ENCODE measurements at regions not wholly inside any gene's neighbourhood (a gene's known extent, or its start where the extent isn't known, plus 50 kb on each side); places are given as distances from the start of the nearest gene placed in this dataset.

DNA sequence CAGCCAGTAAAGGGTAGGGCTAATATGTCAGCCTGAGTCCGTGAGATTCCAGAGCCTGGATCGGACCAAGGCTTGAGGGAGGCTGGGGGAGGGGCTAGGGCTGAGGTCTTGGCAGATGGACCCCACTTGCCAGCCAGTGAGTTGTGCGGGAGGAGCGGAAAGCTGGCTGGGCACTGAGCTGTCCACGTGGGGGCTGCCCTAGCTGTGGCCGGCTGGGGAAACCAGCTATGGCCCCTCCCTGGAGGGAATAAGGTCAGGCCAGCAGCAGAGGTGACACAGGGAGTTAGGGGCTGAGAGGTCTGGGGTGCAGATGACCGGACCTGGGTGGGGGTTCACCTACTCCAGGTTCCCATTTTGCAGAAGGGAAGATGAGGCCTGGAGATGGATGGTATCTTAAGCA lies 77.3 kb downstream of the UNCX start:
- no peak overlapping the region for H2AFZ ChIP-seq
- DNase-seq: no peak
- no peak overlapping the region for H3K4me2 ChIP-seq
- H3K36me3 ChIP-seq (ENCODE audit: low read depth): no peaks in the 10 kb centered on the region
- no peaks in the 10 kb centered on the region for H3K4me1 ChIP-seq (replicated peaks; ENCODE audit: insufficient read depth)
- no peaks in the 10 kb centered on the region; the same call in 1 of the 2 replicates for H4K20me1 ChIP-seq (ENCODE audit: insufficient read depth)
- peaks cover 89% of the 10 kb centered on the region for H3K27me3 ChIP-seq (ENCODE audit: insufficient read depth, low read depth)
- H3K79me2 ChIP-seq (ENCODE audit: low read depth): no peaks in the 10 kb centered on the region
- H3F3A ChIP-seq (ENCODE audit: insufficient read depth, low read depth): no peaks in the 10 kb centered on the region
- no peak overlapping the region for H3K27ac ChIP-seq
- H3K9me3 ChIP-seq (ENCODE audit: insufficient read depth, low read depth): no peaks in the 10 kb centered on the region
- no peak overlapping the region for H3K4me3 ChIP-seq
- POLR2A ChIA-PET (ENCODE audit: unreplicated experiment): no interaction called here
- BruUV-seq (replicated peaks): no TSS peak
- intact Hi-C loops (cut with micrococcal nuclease; ENCODE audit: unreplicated experiment): no loop called here
- CTCF ChIA-PET: no interaction called here
- no peaks in the 10 kb centered on the region for H3K9me2 ChIP-seq (ENCODE audit: insufficient read depth)
- no peak for TF ChIP-seq EZH2 (IDR thresholded peaks at IDR 0.05; ENCODE audit: low read depth)
- TF ChIP-seq, protein P1, sequence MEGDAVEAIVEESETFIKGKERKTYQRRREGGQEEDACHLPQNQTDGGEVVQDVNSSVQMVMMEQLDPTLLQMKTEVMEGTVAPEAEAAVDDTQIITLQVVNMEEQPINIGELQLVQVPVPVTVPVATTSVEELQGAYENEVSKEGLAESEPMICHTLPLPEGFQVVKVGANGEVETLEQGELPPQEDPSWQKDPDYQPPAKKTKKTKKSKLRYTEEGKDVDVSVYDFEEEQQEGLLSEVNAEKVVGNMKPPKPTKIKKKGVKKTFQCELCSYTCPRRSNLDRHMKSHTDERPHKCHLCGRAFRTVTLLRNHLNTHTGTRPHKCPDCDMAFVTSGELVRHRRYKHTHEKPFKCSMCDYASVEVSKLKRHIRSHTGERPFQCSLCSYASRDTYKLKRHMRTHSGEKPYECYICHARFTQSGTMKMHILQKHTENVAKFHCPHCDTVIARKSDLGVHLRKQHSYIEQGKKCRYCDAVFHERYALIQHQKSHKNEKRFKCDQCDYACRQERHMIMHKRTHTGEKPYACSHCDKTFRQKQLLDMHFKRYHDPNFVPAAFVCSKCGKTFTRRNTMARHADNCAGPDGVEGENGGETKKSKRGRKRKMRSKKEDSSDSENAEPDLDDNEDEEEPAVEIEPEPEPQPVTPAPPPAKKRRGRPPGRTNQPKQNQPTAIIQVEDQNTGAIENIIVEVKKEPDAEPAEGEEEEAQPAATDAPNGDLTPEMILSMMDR (conservative IDR thresholded peaks at IDR 0.05): no peak

DNA sequence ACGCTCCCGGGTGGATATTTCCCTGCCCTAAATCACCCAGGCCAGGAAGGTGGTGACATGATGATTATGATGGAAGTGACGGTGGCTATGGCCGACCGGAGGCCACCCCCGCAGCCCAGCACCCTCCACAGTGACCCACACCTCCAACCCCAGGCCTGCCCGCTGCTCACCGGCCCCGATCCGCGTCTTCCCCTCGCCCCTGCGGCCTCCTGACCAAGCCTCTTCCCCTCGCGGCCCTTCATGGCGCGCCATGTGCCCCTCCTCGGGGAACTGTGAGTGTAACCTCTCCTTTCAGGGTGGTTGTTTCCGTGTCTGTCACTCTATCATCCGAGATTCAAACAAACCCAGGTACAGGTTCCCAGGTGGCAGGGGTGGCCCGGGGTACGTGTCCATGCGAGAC lies 78.3 kb downstream of the UNCX start:
- no peak overlapping the region for H2AFZ ChIP-seq

DNA sequence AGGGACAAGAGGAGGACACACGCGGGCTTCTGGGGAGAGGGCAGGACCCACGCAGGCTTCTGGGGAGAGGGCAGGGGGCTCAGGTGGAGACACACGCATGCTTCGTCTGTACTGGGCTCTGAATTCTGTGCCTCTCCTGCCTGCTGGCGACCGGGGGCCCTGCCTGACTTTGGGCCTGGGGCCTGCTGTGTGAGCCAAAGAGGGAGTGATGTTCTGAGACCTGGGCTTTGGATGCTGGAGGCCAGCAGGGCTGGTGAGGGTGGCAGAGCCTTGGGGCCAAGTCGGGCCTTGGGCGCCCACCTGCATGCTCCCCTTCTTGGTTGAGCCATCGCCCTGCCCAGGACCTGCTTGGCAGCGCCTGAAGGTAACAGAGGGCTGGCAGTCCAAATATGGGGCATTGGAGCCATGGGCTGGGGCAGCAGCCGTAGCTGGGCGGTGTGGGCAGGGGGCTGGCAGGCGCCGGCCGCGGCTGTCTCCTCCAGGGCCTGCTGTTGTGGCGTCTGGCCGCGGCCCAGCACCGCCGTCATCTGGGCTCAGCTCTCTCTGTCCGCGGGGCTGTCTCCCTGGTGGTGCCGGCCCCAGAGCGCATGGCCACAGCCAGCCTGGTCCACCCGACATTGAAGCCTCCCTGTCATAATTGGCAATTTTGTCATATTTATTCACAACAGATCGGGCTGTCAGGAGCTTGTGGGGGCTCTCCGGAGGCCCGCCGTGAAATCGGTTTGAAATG lies 78.9 kb downstream of the UNCX start:
- no peak overlapping the region for H3K4me2 ChIP-seq
- no peaks in the 10 kb centered on the region for H3K9me3 ChIP-seq (ENCODE audit: insufficient read depth, low read depth)
- POLR2A ChIA-PET (ENCODE audit: unreplicated experiment): no interaction called here
- H3K4me1 ChIP-seq (replicated peaks; ENCODE audit: insufficient read depth): no peaks in the 10 kb centered on the region
- no TSS peak for BruUV-seq (replicated peaks)
- no peak overlapping the region for H3K4me3 ChIP-seq
- CTCF ChIA-PET: no interaction called here
- H3K79me2 ChIP-seq (ENCODE audit: low read depth): no peaks in the 10 kb centered on the region
- H2AFZ ChIP-seq: no peak overlapping the region
- intact Hi-C loops (cut with micrococcal nuclease; ENCODE audit: unreplicated experiment): no loop called here
- no peak overlapping the region for H3K27ac ChIP-seq
- TF ChIP-seq, protein P1 (conservative IDR thresholded peaks at IDR 0.05): no peak
- TF ChIP-seq EZH2 (IDR thresholded peaks at IDR 0.05; ENCODE audit: low read depth): no peak
- H3F3A ChIP-seq (ENCODE audit: insufficient read depth, low read depth): no peaks in the 10 kb centered on the region
- no peaks in the 10 kb centered on the region for H3K9me2 ChIP-seq (ENCODE audit: insufficient read depth)
- DNase-seq: no peak
- peaks cover 97% of the 10 kb centered on the region for H3K27me3 ChIP-seq (ENCODE audit: insufficient read depth, low read depth)
- no peaks in the 10 kb centered on the region for H3K36me3 ChIP-seq (ENCODE audit: low read depth)
- no peaks in the 10 kb centered on the region; the same call in 1 of the 2 replicates for H4K20me1 ChIP-seq (ENCODE audit: insufficient read depth)

More for the DNA sequence above, 78.3 kb downstream of the UNCX start:
- Histone ChIP-seq H3K4me2 (no peak overlapping the region), H3K4me1 (replicated peaks; ENCODE audit: insufficient read depth) (no peaks in the 10 kb centered on the region), H3K79me2 (ENCODE audit: low read depth) (no peaks in the 10 kb centered on the region), H3K9me3 (ENCODE audit: insufficient read depth, low read depth) (no peaks in the 10 kb centered on the region), H3F3A (ENCODE audit: insufficient read depth, low read depth) (no peaks in the 10 kb centered on the region), H3K27me3 (ENCODE audit: insufficient read depth, low read depth) (peaks cover 92% of the 10 kb centered on the region), H4K20me1 (ENCODE audit: insufficient read depth) (no peaks in the 10 kb centered on the region; the same call in 1 of the 2 replicates), H3K36me3 (ENCODE audit: low read depth) (no peaks in the 10 kb centered on the region), H3K27ac (no peak overlapping the region), H3K4me3 (no peak overlapping the region), H3K9me2 (ENCODE audit: insufficient read depth) (no peaks in the 10 kb centered on the region)
- BruUV-seq (replicated peaks): no TSS peak
- no peak for TF ChIP-seq EZH2 (IDR thresholded peaks at IDR 0.05; ENCODE audit: low read depth)
- TF ChIP-seq, protein P1 (conservative IDR thresholded peaks at IDR 0.05): no peak
- DNase-seq: no peak
- ChIA-PET CTCF (no interaction called here), POLR2A (ENCODE audit: unreplicated experiment) (no interaction called here)
- intact Hi-C loops (cut with micrococcal nuclease; ENCODE audit: unreplicated experiment): no loop called here

Data from PC-9 (cell line).